Inflammatory macrophage treated with lipopolysaccharide for 4 hours (primary cell): ENCODE measurements at regions not wholly inside any gene's neighbourhood (a gene's known extent, or its start where the extent isn't known, plus 50 kb on each side); places are given as distances from the start of the nearest gene placed in this dataset.
A peak's percentile ranks its signal among the peaks of the same experiment; 100 is the strongest.

Experiments used
- DNase-seq: peaks from one replicate; pipeline ENCODE4 v3.0.0-alpha.2; 2020

- DNase-seq, result peak; percentile 94
Observed at GRCh38 chr1:87226341-87226760, 102.3 kb upstream of the LMO4 start.

- DNase-seq, result no peak
Observed at GRCh38 chr1:87227651-87228050, 101.0 kb upstream of the LMO4 start.

- DNase-seq, result no peak
Observed at GRCh38 chr1:87230501-87230900, 98.2 kb upstream of the LMO4 start.

- no peak for DNase-seq
Observed at GRCh38 chr1:87231703-87232367, 96.8 kb upstream of the LMO4 start.

GRCh38 chr1:87236585-87236984, 92.1 kb upstream of the LMO4 start:
- DNase-seq, result peak; percentile 17

- no peak for DNase-seq
Observed at GRCh38 chr1:87239997-87240605, 88.6 kb upstream of the LMO4 start.

- no peak for DNase-seq
Observed at GRCh38 chr1:87240661-87241285, 87.9 kb upstream of the LMO4 start.

GRCh38 chr1:87242445-87243185, 86.1 kb upstream of the LMO4 start:
- DNase-seq, result no peak

- no peak for DNase-seq
Observed at GRCh38 chr1:87243573-87243972, 85.1 kb upstream of the LMO4 start.

GRCh38 chr1:87246436-87246835, 82.2 kb upstream of the LMO4 start:
- DNase-seq, result no peak

- no peak for DNase-seq
Observed at GRCh38 chr1:87249803-87250202, 78.9 kb upstream of the LMO4 start.

GRCh38 chr1:87250336-87250735, 78.3 kb upstream of the LMO4 start:
- peak; percentile 14 for DNase-seq

- DNase-seq, result peak; percentile 20
Observed at GRCh38 chr1:87252406-87252805, 76.3 kb upstream of the LMO4 start.

- DNase-seq, result no peak
Observed at GRCh38 chr1:87262688-87263087, 66.0 kb upstream of the LMO4 start.

- no peak for DNase-seq
Observed at GRCh38 chr1:87263281-87263680, 65.4 kb upstream of the LMO4 start.

GRCh38 chr1:87263785-87264184, 64.9 kb upstream of the LMO4 start:
- DNase-seq, result peak; percentile 4

GRCh38 chr1:87264976-87265375, 63.7 kb upstream of the LMO4 start:
- DNase-seq, result no peak

GRCh38 chr1:87265786-87266185, 62.9 kb upstream of the LMO4 start:
- no peak for DNase-seq

GRCh38 chr1:87268111-87268510, 60.6 kb upstream of the LMO4 start:
- DNase-seq, result no peak

- no peak for DNase-seq
Observed at GRCh38 chr1:87269921-87270320, 58.8 kb upstream of the LMO4 start.

- DNase-seq, result no peak
Observed at GRCh38 chr1:87273291-87273690, 55.4 kb upstream of the LMO4 start.

GRCh38 chr1:87274851-87275250, 53.8 kb upstream of the LMO4 start:
- DNase-seq, result no peak

- no peak for DNase-seq
Observed at GRCh38 chr1:87278825-87279535, 49.7 kb upstream of the LMO4 start.
